Spleen (tissue), 7 donors: ENCODE measurements at regions not wholly inside any gene's neighbourhood (a gene's known extent, or its start where the extent isn't known, plus 50 kb on each side); places are given as distances from the start of the nearest gene placed in this dataset.

Experiments
- CTCF ChIP-seq, 11 experiments: fragments of 200-600 bp in 7 of 11; fragments of 450-650 bp in 4 of 11; sonication (generic) in 4 of 11; IDR thresholded peaks in 8 of 11; conservative IDR thresholded peaks in 3 of 11; 1 replicate in 7 of 11; 2 replicates in 4 of 11; pipeline versions ENCODE4 v1.4.0 to v1.8.0; 2016 to 2021; ENCODE audit warnings: antibody characterized with exemption in 11 of 11, inconsistent platforms in 4 of 11, mild to moderate bottlenecking in 1 of 11
- POLR2A ChIP-seq, 3 donors: fragments of 450-650 bp; IDR thresholded peaks; one replicate each; pipeline ENCODE4 v1.5.1; 2017; ENCODE audit warnings: antibody characterized with exemption in 3 of 3, mild to moderate bottlenecking in 1 of 3
- POLR2AphosphoS5 ChIP-seq, 3 donors: sonication (generic); formaldehyde crosslinking; IDR thresholded peaks; one replicate each; pipeline ENCODE4 v1.5.1; 2017; ENCODE audit warnings: antibody characterized with exemption in 3 of 3
- donor health status: DM: no; HTN: no; CAD: no; lungs with moderate emphysema.
- donor health status: DM: no; HTN: no; CAD: no.
- donor health status: DM: no; HTN: no; CAD: no.

DNA sequence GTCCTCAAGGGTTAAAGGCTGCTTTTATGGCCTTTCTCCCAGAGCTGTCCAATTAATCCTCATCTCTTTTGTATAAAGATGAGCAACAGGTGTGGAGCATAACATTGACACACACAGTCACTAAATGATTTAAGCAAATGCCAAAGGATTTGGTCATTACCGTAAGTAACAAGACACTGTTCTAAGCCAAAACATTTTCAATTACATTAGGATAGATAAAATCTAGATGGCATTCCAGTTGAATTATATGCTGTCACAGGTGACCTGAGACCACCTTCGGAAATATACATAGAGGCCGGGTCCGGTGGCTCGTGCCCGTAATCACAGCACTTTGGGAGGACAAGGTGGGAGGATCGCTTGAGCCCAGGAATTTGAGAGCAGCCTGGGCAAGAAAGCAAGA lies 105.3 kb upstream of the UBE3A start:
- TF ChIP-seq CTCF (IDR thresholded peaks at IDR 0.05 in 8 of 11, conservative IDR thresholded peaks at IDR 0.05 in 3 of 11) (no peak), POLR2A (IDR thresholded peaks at IDR 0.05) (no peak), POLR2AphosphoS5 (IDR thresholded peaks at IDR 0.05) (no peak)
